Stimulated activated CD4-positive, alpha-beta T cell treated with anti-CD3 and anti-CD28 coated beads, Interleukin-15, amount 100 ng/mL, for 24 hours (primary cell): ENCODE measurements at regions not wholly inside any gene's neighbourhood (a gene's known extent, or its start where the extent isn't known, plus 50 kb on each side); places are given as distances from the start of the nearest gene placed in this dataset.
A peak's percentile ranks its signal among the peaks of the same experiment; 100 is the strongest.
"Not testable (repeated sequence)": the region's sequence is repeated elsewhere in the genome, so short reads cannot be mapped to it uniquely, and the experiment has no call there.

Experiments
- DNase-seq: peaks from one replicate; pipeline ENCODE4 v3.0.0-alpha.2; 2020

- DNase-seq = no peak
Observed at GRCh38 chrX:43238461-43238945, 417.6 kb upstream of the MAOA start.

GRCh38 chrX:43239356-43239755 lies 416.7 kb upstream of the MAOA start:
- no peak for DNase-seq

- DNase-seq = no peak
Observed at GRCh38 chrX:43255596-43255995, 400.5 kb upstream of the MAOA start.

GRCh38 chrX:43266487-43266886 lies 389.6 kb upstream of the MAOA start:
- DNase-seq = no peak

- DNase-seq = no peak
Observed at GRCh38 chrX:43267652-43268051, 388.4 kb upstream of the MAOA start.

GRCh38 chrX:43269201-43269600 lies 386.9 kb upstream of the MAOA start:
- no peak for DNase-seq

- no peak for DNase-seq
Observed at GRCh38 chrX:43277879-43278278, 378.2 kb upstream of the MAOA start.

- DNase-seq = no peak
Observed at GRCh38 chrX:43278440-43278839, 377.7 kb upstream of the MAOA start.

- no peak for DNase-seq
Observed at GRCh38 chrX:43279341-43279808, 376.7 kb upstream of the MAOA start.

- no peak for DNase-seq
Observed at GRCh38 chrX:43283187-43283586, 372.9 kb upstream of the MAOA start.

GRCh38 chrX:43311625-43312024 lies 344.5 kb upstream of the MAOA start:
- DNase-seq = not testable (repeated sequence)

- DNase-seq = no peak
Observed at GRCh38 chrX:43313035-43313434, 343.1 kb upstream of the MAOA start.

- no peak for DNase-seq
Observed at GRCh38 chrX:43314525-43314924, 341.6 kb upstream of the MAOA start.

- no peak for DNase-seq
Observed at GRCh38 chrX:43315622-43316021, 340.5 kb upstream of the MAOA start.

GRCh38 chrX:43316146-43316545 lies 340.0 kb upstream of the MAOA start:
- no peak for DNase-seq

GRCh38 chrX:43317378-43317777 lies 338.7 kb upstream of the MAOA start:
- no peak for DNase-seq

- no peak for DNase-seq
Observed at GRCh38 chrX:43328358-43328946, 327.6 kb upstream of the MAOA start.

GRCh38 chrX:43333543-43333942 lies 322.6 kb upstream of the MAOA start:
- DNase-seq = no peak

GRCh38 chrX:43345166-43345565 lies 310.9 kb upstream of the MAOA start:
- no peak for DNase-seq

GRCh38 chrX:43349363-43349762 lies 306.7 kb upstream of the MAOA start:
- peak; percentile 30 for DNase-seq

- DNase-seq = no peak
Observed at GRCh38 chrX:43350935-43351334, 305.2 kb upstream of the MAOA start.

GRCh38 chrX:43357741-43358140 lies 298.4 kb upstream of the MAOA start:
- DNase-seq = no peak

GRCh38 chrX:43373032-43373431 lies 283.1 kb upstream of the MAOA start:
- DNase-seq = no peak

- no peak for DNase-seq
Observed at GRCh38 chrX:43375136-43375535, 281.0 kb upstream of the MAOA start.

GRCh38 chrX:43380704-43381103 lies 275.4 kb upstream of the MAOA start:
- DNase-seq = no peak
